A673 (cell line): ENCODE measurements at regions not wholly inside any gene's neighbourhood (a gene's known extent, or its start where the extent isn't known, plus 50 kb on each side); places are given as distances from the start of the nearest gene placed in this dataset.

Experiments
- CTCF ChIP-seq: fragments of 300-800, 200-600 bp; sonication (generic); conservative IDR thresholded peaks from 2 replicates; pipeline ENCODE4 v1.5.1; 2017; ENCODE audit warnings: low read depth, mild to moderate bottlenecking, antibody characterized with exemption, low read length, moderate library complexity, mixed read lengths
- EZH2 ChIP-seq: fragments of 200-600 bp; sonication (generic); IDR thresholded peaks from 2 replicates; pipeline ENCODE4 v1.6.1; 2017; ENCODE audit warnings: borderline replicate concordance, low read depth, mild to moderate bottlenecking, mixed read lengths, antibody characterized with exemption, low read length; ENCODE audit not compliant: poor library complexity, severe bottlenecking

- TF ChIP-seq CTCF (no peak), EZH2 (no peak)
These were observed 233.7 kb downstream of the TLE1 start for GRCh38 chr9:81455462-81456219.
